ENCODE measurements at regions not wholly inside any gene's neighbourhood (a gene's known extent, or its start where the extent isn't known, plus 50 kb on each side); places are given as distances from the start of the nearest gene placed in this dataset.
A peak's percentile ranks its signal among the peaks of the same experiment; 100 is the strongest.
"Not testable (repeated sequence)": the region's sequence is repeated elsewhere in the genome, so short reads cannot be mapped to it uniquely, and the experiment has no call there.

DNA sequence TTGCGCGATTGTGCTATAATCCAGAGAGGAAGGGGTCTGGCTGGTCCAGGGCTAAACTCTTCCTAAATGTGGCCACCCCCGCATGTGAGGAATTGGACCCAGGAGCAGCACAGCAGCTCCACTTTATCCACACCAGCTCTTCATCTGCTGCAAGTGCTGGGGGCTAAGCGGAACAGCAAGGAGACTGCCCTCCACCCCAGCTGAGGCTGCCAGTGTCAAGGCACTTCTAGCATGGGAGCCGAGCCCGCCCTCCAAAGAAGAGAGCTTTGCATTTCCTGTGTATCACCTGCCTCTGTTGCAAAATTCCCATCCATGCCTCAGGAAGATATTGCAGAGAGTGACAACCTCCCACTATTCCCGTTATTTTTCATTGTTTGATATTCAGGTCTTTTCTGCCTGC lies 333.6 kb downstream of the ARRDC4 start:
- Mint-ChIP-seq H3K4me3 (ENCODE audit: unreplicated experiment) (no peak overlapping the region), H3K27ac (ENCODE audit: unreplicated experiment) (no peak overlapping the region), H3K36me3 (ENCODE audit: low read depth, unreplicated experiment) (no peaks in the 10 kb centered on the region), H3K4me1 (ENCODE audit: low read depth, unreplicated experiment) (peaks cover 2% of the 10 kb centered on the region), H3K9me3 (ENCODE audit: unreplicated experiment) (no peaks in the 10 kb centered on the region), H3K27me3 (ENCODE audit: low read depth, unreplicated experiment) (peaks cover 57% of the 10 kb centered on the region)
- H3K36me3 ChIP-seq (ENCODE audit: insufficient read depth, low read length), result no peaks in the 10 kb centered on the region
- peaks cover 7% of the 10 kb centered on the region for H3K27me3 ChIP-seq (ENCODE audit: insufficient read depth, low read length)
- no peaks in the 10 kb centered on the region for H3K4me1 ChIP-seq (ENCODE audit: insufficient read depth, low read length)
- H2AFZ ChIP-seq (ENCODE audit: low read depth, low read length), result no peak overlapping the region
- H3K4me2 ChIP-seq (ENCODE audit: low read length), result no peak overlapping the region
- no peaks in the 10 kb centered on the region for H4K20me1 ChIP-seq (ENCODE audit: insufficient read depth, low read length)
- DNase-seq (ENCODE audit: low read depth) (no peak), FAIRE-seq (no peak)
- no peaks in the 10 kb centered on the region for H3K79me2 ChIP-seq (ENCODE audit: insufficient read depth, low read length)
- H3K9me3 ChIP-seq (ENCODE audit: insufficient read depth, low read depth, low read length), result no peaks in the 10 kb centered on the region
- TF ChIP-seq, protein P1, sequence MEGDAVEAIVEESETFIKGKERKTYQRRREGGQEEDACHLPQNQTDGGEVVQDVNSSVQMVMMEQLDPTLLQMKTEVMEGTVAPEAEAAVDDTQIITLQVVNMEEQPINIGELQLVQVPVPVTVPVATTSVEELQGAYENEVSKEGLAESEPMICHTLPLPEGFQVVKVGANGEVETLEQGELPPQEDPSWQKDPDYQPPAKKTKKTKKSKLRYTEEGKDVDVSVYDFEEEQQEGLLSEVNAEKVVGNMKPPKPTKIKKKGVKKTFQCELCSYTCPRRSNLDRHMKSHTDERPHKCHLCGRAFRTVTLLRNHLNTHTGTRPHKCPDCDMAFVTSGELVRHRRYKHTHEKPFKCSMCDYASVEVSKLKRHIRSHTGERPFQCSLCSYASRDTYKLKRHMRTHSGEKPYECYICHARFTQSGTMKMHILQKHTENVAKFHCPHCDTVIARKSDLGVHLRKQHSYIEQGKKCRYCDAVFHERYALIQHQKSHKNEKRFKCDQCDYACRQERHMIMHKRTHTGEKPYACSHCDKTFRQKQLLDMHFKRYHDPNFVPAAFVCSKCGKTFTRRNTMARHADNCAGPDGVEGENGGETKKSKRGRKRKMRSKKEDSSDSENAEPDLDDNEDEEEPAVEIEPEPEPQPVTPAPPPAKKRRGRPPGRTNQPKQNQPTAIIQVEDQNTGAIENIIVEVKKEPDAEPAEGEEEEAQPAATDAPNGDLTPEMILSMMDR (IDR thresholded peaks at IDR 0.05; ENCODE audit: insufficient read depth, low read depth, low read length), result no peak
- TF ChIP-seq EZH2 (IDR thresholded peaks at IDR 0.05; ENCODE audit: insufficient read depth, low read length), result no peak
- H3K4me3 ChIP-seq (ENCODE audit: insufficient read depth, low read depth, low read length), result no peak overlapping the region
- H3K27ac ChIP-seq (ENCODE audit: low read depth, low read length), result no peak overlapping the region
- H3K9ac ChIP-seq (ENCODE audit: low read length), result no peak overlapping the region

DNA sequence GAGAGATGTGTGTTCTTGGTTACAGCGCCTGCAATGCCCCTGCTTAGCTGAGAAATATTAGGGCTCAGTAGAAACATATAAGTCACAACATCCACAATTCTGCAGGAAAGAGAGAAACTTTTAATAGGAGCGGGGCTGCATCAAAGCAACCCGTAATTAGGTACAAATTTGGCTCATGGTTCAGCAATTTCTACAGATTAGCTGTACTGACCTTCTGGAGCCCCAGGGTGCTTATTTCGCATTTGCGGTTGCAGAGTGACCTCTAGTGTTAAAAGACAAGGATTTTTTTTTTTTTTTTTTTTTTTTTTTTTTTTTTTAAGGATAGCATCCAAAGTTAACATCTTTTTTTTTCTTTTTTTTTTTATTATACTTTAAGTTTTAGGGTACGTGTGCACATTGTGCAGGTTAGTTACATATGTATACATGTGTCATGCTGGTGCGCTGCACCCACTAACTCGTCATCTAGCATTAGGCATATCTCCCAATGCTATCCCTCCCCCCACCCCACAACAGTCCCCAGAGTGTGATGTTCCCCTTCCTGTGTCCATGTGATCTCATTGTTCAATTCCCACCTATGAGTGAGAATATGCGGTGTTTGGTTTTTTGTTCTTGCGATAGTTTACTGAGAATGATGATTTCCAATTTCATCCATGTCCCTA lies 334.7 kb downstream of the ARRDC4 start:
- H3K27me3 ChIP-seq (ENCODE audit: insufficient read depth, low read length); H3K4me2 ChIP-seq (ENCODE audit: low read length); H3K36me3 Mint-ChIP-seq (ENCODE audit: low read depth, unreplicated experiment); FAIRE-seq; H3K27ac Mint-ChIP-seq (ENCODE audit: unreplicated experiment); H3K4me1 ChIP-seq (ENCODE audit: insufficient read depth, low read length); H3K79me2 ChIP-seq (ENCODE audit: insufficient read depth, low read length); H4K20me1 ChIP-seq (ENCODE audit: insufficient read depth, low read length); H3K36me3 ChIP-seq (ENCODE audit: insufficient read depth, low read length); H3K4me1 Mint-ChIP-seq (ENCODE audit: low read depth, unreplicated experiment); H3K9me3 ChIP-seq (ENCODE audit: insufficient read depth, low read depth, low read length); H3K9ac ChIP-seq (ENCODE audit: low read length); H2AFZ ChIP-seq (ENCODE audit: low read depth, low read length); H3K4me3 ChIP-seq (ENCODE audit: insufficient read depth, low read depth, low read length); H3K27ac ChIP-seq (ENCODE audit: low read depth, low read length); H3K9me3 Mint-ChIP-seq (ENCODE audit: unreplicated experiment); H3K4me3 Mint-ChIP-seq (ENCODE audit: unreplicated experiment): not testable (repeated sequence)
- TF ChIP-seq, protein P1 (IDR thresholded peaks at IDR 0.05; ENCODE audit: insufficient read depth, low read depth, low read length), result peak; percentile 4
- peaks cover 58% of the 10 kb centered on the region for H3K27me3 Mint-ChIP-seq (ENCODE audit: low read depth, unreplicated experiment)
- peak; percentile 3 for DNase-seq (ENCODE audit: low read depth)

DNA sequence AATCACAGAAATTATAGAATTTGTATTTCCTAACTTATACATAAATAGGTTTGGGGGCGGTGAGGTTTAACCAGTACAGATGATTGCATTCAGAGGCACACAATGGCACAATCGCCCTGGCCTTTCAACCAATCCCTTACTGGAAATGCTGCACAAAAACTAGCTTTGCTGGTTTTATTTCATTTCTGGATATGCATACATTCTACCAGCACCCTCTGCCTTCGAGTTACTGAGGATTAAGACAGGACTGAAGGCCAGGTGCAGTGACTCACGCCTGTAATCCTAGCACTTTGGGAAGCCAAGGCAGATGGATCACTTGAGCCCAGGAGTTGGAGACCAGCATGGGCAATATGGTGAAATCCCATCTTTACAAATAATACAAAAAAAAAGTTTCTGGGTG lies 336.1 kb downstream of the ARRDC4 start:
- H3K4me1 ChIP-seq (ENCODE audit: insufficient read depth, low read length), result no peaks in the 10 kb centered on the region
- Mint-ChIP-seq H3K36me3 (ENCODE audit: low read depth, unreplicated experiment) (no peaks in the 10 kb centered on the region), H3K4me1 (ENCODE audit: low read depth, unreplicated experiment) (peaks cover 2% of the 10 kb centered on the region), H3K9me3 (ENCODE audit: unreplicated experiment) (no peaks in the 10 kb centered on the region), H3K27ac (ENCODE audit: unreplicated experiment) (no peak overlapping the region), H3K27me3 (ENCODE audit: low read depth, unreplicated experiment) (peaks cover 64% of the 10 kb centered on the region), H3K4me3 (ENCODE audit: unreplicated experiment) (no peak overlapping the region)
- H3K36me3 ChIP-seq (ENCODE audit: insufficient read depth, low read length), result no peaks in the 10 kb centered on the region
- no peak overlapping the region for H3K4me2 ChIP-seq (ENCODE audit: low read length)
- no peak overlapping the region for H2AFZ ChIP-seq (ENCODE audit: low read depth, low read length)
- peaks cover 7% of the 10 kb centered on the region for H3K27me3 ChIP-seq (ENCODE audit: insufficient read depth, low read length)
- no peak overlapping the region for H3K4me3 ChIP-seq (ENCODE audit: insufficient read depth, low read depth, low read length)
- no peaks in the 10 kb centered on the region for H3K9me3 ChIP-seq (ENCODE audit: insufficient read depth, low read depth, low read length)
- no peak overlapping the region for H3K27ac ChIP-seq (ENCODE audit: low read depth, low read length)
- no peak overlapping the region for H3K9ac ChIP-seq (ENCODE audit: low read length)
- DNase-seq (ENCODE audit: low read depth) (no peak), FAIRE-seq (no peak)
- H3K79me2 ChIP-seq (ENCODE audit: insufficient read depth, low read length), result no peaks in the 10 kb centered on the region
- H4K20me1 ChIP-seq (ENCODE audit: insufficient read depth, low read length), result no peaks in the 10 kb centered on the region
- TF ChIP-seq, protein P1 (IDR thresholded peaks at IDR 0.05; ENCODE audit: insufficient read depth, low read depth, low read length), result no peak
- TF ChIP-seq EZH2 (IDR thresholded peaks at IDR 0.05; ENCODE audit: insufficient read depth, low read length), result no peak
